ENCODE measurements at regions not wholly inside any gene's neighbourhood (a gene's known extent, or its start where the extent isn't known, plus 50 kb on each side); places are given as distances from the start of the nearest gene placed in this dataset.

GRCh38 chr9:81477669-81478068 lies 211.7 kb downstream of the TLE1 start:
- TF ChIP-seq CTCF (IDR thresholded peaks at IDR 0.05) (no peak), POLR2A (IDR thresholded peaks at IDR 0.05) (no peak), EP300 (IDR thresholded peaks at IDR 0.05) (no peak)
